ENCODE measurements at regions not wholly inside any gene's neighbourhood (a gene's known extent, or its start where the extent isn't known, plus 50 kb on each side); places are given as distances from the start of the nearest gene placed in this dataset.

DNA sequence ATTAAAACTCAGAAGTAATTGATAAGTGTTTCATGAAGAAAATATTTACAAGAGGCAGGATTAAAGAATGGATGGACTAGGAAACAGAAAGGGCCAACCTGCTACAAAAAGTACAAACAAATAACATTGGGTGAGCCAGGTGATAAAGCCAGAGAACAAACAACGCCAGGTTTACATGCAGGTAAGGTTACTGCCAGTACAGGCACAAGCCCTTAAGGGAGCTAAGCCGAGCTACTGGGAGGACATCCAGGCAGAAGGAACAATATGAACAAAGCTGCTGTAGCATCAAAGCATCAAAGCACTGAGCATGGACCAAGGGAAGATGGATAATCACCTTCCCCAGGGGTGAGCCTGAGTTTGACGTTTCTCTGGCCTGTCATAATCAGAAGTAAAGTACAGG is 380.7 kb downstream of the SEC16B start:
- TF ChIP-seq, protein P1, sequence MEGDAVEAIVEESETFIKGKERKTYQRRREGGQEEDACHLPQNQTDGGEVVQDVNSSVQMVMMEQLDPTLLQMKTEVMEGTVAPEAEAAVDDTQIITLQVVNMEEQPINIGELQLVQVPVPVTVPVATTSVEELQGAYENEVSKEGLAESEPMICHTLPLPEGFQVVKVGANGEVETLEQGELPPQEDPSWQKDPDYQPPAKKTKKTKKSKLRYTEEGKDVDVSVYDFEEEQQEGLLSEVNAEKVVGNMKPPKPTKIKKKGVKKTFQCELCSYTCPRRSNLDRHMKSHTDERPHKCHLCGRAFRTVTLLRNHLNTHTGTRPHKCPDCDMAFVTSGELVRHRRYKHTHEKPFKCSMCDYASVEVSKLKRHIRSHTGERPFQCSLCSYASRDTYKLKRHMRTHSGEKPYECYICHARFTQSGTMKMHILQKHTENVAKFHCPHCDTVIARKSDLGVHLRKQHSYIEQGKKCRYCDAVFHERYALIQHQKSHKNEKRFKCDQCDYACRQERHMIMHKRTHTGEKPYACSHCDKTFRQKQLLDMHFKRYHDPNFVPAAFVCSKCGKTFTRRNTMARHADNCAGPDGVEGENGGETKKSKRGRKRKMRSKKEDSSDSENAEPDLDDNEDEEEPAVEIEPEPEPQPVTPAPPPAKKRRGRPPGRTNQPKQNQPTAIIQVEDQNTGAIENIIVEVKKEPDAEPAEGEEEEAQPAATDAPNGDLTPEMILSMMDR (IDR thresholded peaks at IDR 0.05): no peak
- TF ChIP-seq POLR2AphosphoS5 (IDR thresholded peaks at IDR 0.05): no peak
- no peak for TF ChIP-seq POLR2A (IDR thresholded peaks at IDR 0.05)
- TF ChIP-seq EP300 (IDR thresholded peaks at IDR 0.05): no peak
- Histone ChIP-seq H3K27me3 (no peaks in the 10 kb centered on the region), H3K36me3 (no peaks in the 10 kb centered on the region), H3K9me3 (no peaks in the 10 kb centered on the region), H3K4me1 (no peaks in the 10 kb centered on the region), H3K4me3 (no peak overlapping the region), H3K27ac (no peak overlapping the region)
- WGBS, 2 donors: 10 to 49% methylated on average over 3 of the region's 3 CpGs
- DNase-seq: no peak
- intact Hi-C loops (cut with DNase I): no loop called here

DNA sequence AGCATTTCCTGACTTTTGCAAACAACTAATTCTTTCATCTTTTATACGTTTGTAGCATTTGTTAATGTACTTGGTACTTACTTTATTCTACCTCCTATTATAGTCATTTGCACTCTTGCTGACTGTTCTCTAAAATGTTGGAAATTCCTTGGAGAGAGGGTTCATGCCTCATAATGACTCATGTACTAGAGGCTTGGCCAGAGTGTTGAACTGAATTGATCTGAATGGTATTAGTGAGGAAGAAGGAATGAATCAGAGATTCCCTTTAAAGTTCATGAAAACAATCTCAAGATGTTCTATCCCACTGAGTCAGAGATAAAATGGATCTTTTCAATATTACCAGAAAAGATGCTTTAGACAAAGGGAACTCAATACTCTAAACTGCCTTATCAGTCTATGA is 383.4 kb downstream of the SEC16B start:
- 60 to 77% methylated on average over 1 of the region's 1 CpG for WGBS, 2 donors
- intact Hi-C loops (cut with DNase I): no loop called here
- no peaks in the 10 kb centered on the region for H3K36me3 ChIP-seq
- H3K9me3 ChIP-seq: no peaks in the 10 kb centered on the region
- no peak overlapping the region for H3K27ac ChIP-seq
- DNase-seq: no peak
- H3K4me3 ChIP-seq: no peak overlapping the region
- TF ChIP-seq EP300 (IDR thresholded peaks at IDR 0.05) (no peak), POLR2A (IDR thresholded peaks at IDR 0.05) (no peak), POLR2AphosphoS5 (IDR thresholded peaks at IDR 0.05) (no peak)
- TF ChIP-seq, protein P1 (IDR thresholded peaks at IDR 0.05): no peak
- H3K27me3 ChIP-seq: no peaks in the 10 kb centered on the region
- no peaks in the 10 kb centered on the region for H3K4me1 ChIP-seq

DNA sequence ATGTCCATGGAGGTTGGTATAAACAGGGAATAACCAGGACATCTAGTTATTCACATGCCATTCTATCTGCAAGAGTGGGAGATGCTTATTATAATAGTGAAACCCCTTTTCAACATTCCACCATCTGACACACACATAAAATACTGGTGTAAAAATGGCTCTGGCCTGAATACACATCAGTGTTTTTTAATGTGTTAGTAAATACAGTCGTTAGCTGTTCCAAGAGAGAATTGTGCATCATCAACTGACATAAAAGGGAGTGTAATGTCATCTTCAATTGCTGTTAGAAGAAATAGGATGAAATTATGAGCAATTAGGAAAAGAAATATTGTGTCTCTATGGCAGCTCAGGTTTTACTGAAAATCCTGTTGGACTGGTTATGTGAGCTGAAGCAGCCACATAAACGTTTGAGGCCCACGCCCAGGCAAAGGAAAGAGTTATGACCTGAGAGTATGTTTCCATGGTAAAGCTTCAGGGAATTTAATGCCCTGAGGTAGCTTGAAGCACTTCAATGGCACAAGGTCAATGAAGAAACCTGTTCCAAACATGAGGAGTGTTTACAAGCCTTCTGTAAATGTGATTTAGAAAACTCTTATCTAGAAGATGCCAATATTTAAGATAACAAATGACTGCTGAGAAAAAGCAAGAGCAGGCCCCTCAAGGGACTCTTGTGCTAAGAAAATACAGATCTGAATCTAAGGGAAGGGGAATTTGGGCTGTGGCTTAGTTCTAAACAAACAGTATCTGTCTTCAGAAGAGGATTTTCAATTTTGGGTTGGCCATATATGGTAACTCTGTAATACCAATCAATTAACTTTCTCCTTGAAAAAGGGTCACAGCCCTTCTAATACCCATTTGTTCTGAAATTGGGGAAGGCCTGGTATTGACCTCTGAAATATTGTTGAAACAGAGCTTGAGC is 384.3 kb downstream of the SEC16B start:
- Histone ChIP-seq H3K9me3 (no peaks in the 10 kb centered on the region), H3K27ac (no peak overlapping the region), H3K4me3 (no peak overlapping the region), H3K36me3 (no peaks in the 10 kb centered on the region), H3K4me1 (no peaks in the 10 kb centered on the region), H3K27me3 (no peaks in the 10 kb centered on the region)
- intact Hi-C loops (cut with DNase I): no loop called here
- WGBS, 2 donors: 11 to 47% methylated on average over 3 of the region's 3 CpGs
- no peak for TF ChIP-seq POLR2A (IDR thresholded peaks at IDR 0.05)
- TF ChIP-seq EP300 (IDR thresholded peaks at IDR 0.05): no peak
- no peak for TF ChIP-seq POLR2AphosphoS5 (IDR thresholded peaks at IDR 0.05)
- TF ChIP-seq, protein P1 (IDR thresholded peaks at IDR 0.05): no peak
- DNase-seq: no peak

DNA sequence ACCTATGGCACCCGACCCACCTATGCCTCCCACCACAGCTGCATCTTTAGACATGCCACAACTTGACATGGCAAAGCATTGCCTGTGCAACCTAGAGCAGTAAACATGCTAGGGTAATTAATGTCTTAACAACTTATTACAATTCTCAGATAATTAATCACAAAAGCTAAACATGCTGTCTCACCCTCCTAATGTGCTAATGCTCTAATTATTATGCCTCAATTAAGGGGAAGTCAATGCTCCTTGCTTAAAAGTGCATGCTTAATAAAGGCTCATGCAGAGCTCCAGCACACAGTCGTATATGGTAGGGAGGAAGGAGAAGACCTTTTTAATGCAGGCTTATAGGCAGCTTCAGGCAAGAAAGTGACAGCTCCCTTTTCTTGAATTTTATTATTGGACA is 396.0 kb downstream of the SEC16B start:
- no peak for DNase-seq
- Histone ChIP-seq H3K4me3 (no peak overlapping the region), H3K9me3 (no peaks in the 10 kb centered on the region), H3K27me3 (no peaks in the 10 kb centered on the region), H3K36me3 (no peaks in the 10 kb centered on the region), H3K27ac (no peak overlapping the region), H3K4me1 (no peaks in the 10 kb centered on the region)
- TF ChIP-seq POLR2A (IDR thresholded peaks at IDR 0.05): no peak
- TF ChIP-seq, protein P1 (IDR thresholded peaks at IDR 0.05): no peak
- no peak for TF ChIP-seq EP300 (IDR thresholded peaks at IDR 0.05)
- no peak for TF ChIP-seq POLR2AphosphoS5 (IDR thresholded peaks at IDR 0.05)
- 81 to 91% methylated on average over 2 of the region's 2 CpGs for WGBS, 2 donors
- intact Hi-C loops (cut with DNase I): no loop called here
